Epidermal melanocyte (primary cell): ENCODE measurements at regions not wholly inside any gene's neighbourhood (a gene's known extent, or its start where the extent isn't known, plus 50 kb on each side); places are given as distances from the start of the nearest gene placed in this dataset.
"Not testable (repeated sequence)": the region's sequence is repeated elsewhere in the genome, so short reads cannot be mapped to it uniquely, and the experiment has no call there.

Source experiments
- DNase-seq: peaks from one replicate; pipeline ENCODE4 v3.0.0; 2011; ENCODE audit warnings: low spot score; ENCODE audit not compliant: insufficient read length

GRCh38 chr10:63915240-63915639 is 394.0 kb downstream of the REEP3 start:
- DNase-seq: no peak

- DNase-seq: no peak
These were observed 396.2 kb downstream of the REEP3 start for GRCh38 chr10:63917363-63917762.

GRCh38 chr10:63919575-63920279 is 398.5 kb downstream of the REEP3 start:
- no peak for DNase-seq

DNA sequence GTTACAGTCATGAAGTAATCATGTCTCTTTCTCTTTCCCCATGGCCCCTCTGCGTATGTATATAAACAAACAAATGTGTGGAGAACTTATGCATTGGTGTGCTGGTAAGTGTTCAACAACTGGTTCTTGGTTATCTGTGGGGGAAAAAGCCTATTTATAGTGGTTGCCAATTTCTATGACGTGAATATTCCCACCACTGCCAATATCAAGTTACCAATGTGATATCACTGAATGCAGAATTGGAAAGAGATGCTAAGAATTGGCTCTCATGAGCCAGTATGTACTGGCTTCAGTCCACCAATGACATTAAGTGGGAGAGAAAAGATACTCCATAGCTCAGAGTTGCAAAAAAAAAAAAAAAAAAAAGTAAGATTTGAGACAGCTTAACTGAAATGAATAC is 399.7 kb downstream of the REEP3 start:
- no peak for DNase-seq

DNA sequence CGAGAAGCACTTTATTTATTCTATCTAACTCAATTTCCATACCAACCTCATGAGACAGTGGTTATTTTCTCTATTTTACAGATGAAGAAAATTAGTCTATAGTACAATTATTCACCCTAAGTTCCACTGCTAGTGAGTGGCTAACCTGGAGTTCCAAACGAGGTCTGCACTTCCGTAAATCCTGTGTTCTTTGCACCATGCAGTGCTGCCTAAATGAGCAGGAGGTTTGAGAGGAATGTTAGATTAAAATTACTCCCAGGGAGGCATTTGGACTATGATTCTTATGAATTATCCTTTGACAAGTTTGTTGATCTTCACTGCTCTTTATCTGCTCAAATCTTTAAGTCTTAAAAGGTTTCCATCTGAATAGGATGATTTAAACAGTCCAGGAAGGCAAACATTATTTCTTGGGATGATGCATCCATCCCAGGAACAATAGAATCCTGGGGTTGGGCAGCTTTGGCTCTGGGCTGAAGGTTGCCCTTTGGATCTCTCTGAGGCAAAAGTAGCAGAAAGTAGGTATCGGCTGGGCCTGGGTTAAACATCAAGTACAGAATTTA is 400.8 kb downstream of the REEP3 start:
- no peak for DNase-seq

DNA sequence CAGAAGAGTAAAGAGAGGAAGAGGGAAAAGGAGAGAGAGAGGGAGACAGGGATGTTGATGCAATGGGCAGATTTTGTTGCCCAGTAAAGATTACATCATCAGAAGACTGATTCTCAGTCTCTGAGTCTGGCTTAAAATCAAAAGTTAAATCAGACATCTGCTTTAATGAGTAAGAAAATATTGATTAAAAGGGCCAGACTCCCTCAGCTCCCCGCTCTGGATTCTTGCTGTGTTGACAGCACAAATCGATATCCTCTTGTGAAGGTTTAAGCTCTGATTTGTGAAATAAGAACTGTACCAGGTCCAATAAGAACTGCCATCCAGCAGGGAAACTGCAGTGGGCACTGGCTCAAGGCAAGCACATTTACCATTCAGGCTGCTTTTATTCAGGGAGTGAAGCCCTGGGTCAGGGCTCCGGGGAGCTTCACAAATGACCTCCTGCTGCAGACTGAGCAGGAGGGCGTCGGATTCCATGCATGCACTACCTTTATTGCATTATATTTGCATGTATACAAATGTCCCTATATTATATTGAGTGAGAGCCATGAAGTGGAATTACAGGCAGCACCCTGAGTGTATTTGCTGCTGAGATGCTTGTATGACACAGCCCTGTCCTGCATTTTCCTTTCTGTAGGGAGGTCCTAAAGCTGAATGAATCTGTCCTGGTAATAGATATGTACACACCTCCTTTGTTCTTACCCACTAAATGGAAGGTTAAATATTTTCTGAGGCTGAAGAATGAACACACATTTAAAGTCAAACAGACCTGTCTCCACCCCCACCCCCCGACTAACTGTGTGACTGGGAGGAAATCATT is 401.5 kb downstream of the REEP3 start:
- no peak for DNase-seq

DNA sequence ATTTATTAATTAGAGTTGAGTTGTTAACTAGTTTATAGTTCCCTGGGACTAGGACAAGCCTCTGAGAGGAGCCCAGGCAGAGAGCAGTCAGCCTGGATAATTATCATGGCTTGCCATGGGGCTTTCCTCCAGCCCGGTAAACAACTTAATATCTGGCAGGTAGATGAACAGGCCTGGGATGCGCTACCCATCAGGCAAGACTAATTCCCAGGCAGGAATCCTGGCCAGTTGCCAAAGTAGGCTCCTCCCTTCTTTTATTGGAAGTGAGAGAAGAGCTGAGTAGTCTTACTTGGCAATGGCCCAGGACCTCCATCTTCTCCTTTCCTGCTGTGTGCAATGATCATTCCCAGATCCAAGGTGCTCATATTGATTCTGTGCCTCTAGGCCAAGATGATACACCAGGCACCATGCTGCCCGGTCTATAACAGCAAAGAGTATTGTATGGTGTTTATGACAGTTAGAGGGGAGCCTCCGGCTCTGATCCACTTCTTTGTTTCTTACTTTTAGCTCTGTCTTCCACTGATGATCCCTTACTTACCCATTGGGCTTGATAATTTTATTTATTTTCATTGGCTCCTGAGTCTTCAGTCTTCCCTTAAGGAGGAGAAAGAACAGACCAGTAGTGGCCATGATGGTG is 408.7 kb downstream of the REEP3 start:
- no peak for DNase-seq

DNA sequence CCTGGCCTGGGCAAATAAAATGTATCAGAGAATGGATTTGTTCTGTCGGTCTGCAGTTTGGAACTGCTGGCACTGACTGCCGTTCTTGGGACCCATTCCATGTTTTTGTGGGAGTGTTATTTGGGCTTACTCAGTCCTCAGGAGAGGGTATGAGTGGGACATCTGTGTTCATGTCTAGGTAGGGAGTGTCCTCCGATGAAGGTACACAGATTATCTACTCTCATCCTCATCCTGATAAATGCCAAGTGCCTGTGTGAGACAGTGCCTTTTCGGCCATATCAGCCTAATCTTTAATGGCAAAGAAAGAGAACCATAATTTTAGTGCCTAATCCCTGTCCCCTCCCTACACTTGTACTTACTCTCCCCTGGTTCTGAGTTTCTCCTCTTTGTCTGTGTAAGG is 409.4 kb downstream of the REEP3 start:
- DNase-seq: no peak

DNA sequence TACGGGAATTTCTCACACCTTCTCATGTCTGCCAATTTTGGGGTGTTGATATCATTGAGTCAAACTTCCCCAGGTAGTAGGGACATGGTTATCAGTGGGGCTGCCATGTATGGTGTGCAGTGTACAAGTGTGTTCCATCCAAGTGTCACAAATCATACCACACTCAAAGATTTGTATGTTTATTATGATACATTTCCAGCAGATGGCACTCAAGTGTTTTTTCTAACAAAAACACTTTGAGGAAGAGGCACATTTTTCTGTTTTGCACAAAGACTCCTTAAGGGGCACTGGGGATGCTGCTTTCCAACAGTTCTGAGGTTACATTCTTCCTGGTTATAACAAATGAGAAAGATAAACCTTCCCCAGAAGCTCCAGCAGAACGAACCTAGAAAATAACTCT is 414.5 kb downstream of the REEP3 start:
- no peak for DNase-seq

DNA sequence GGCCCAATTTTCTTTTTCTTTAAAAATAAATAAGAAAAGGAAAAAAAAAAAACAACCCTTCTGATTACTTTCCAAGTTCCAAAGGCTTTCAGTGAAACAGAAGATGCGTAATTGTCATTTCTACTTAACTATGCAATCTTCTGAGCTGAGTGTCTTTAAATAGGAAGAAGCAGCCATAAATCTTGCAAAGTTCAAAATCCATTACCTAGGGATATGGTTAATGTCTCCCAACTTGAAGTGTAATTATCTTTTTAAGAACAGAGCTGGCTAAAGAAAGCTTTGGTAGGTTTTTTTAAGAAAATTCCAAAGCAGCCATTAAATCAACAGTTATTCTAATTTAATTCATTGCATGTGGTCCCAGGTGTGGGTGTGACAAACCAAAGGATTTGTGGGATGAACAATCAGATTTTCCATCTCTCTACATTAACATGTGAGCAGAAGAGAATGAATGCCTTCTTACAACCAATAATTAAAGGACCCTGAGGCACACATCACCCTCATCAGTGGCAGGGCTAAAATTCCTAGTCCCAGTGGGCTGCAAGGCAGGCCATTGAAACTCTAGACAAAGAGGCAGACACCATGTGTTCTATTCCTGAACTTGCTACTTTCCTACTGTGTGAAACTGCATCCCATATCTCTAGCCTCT is 419.2 kb downstream of the REEP3 start:
- DNase-seq: no peak

DNA sequence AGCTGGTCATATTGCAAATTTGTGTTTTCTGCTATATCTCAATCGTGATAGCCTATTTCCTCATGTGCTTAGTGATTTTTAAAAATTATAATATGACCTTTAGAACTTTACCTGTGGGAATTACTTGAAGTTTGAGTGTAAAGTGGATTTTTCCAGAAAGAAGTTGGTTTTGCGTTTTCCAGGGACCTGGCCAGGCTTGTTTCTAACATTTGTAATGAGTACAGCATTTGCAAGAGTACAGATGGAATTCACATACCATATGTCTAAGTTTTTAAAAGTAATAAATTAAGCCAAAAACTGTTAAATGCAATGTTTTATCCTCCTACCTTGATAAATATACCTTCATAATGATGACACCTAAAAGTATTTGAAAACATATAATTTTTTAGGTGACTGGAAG is 443.2 kb downstream of the REEP3 start:
- no peak for DNase-seq

- DNase-seq: no peak
These were observed 444.6 kb downstream of the REEP3 start for GRCh38 chr10:63965846-63966245.

DNA sequence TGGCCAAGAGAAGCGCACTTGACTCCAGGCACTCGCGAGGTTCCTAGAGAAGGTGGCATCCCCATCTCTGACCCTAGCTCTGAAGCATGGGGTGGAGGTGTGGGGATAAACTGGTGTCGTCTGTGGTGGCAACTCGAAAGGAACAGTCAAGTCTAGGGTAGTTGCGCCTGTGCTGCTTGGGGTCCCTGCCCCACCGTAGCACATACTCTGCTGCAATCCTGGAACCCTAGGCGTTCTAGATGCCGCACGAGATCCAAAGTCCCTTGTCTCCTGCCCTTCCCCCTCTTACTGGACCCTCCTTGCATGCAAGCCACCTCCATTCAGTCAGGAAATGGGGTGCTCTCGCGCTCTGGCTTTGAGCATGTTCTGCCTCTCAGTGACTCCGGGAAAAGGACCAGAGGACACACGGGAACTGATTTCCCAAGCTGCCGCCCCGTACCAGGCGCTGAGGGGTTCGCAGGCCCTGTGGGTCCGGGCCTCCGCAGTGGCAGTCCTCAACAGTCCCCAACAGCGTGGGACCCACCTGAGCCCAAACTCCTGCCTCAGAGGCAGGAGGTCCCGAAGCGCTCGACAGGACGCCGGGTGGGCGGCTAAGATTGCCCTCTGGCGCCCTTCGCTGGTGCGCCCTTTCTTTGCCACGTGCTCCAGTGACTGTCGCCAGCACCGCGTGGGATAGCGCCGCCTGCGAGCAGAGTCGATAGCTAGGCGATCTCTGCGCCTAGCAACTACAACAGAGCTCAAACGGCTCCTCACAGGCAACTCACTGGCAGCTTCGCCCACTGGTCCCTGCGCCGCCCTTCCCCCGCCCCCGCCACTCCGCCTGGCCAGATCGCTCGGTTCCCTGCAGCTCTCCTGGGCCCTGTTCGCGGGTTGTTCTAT is 452.0 kb downstream of the REEP3 start:
- no peak for DNase-seq

DNA sequence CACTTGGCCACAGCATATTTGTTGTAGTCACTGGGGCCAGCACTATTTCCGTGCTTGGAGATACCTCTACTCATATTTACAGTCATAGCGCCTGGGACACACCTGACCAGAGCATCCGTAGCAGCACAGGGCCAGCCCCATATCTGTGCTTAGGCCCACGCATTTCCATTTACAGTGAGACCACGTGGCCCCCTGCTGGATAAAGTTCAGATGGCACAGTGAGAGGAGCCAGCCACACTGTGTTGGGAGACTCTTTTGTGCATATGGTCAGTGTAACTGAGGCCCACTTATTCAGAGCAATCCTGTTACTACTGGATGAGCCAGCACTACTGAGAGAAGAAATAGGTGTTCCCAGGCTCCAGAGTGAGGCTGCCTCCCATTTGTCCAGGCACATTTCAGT is 455.3 kb downstream of the REEP3 start:
- no peak for DNase-seq

- peak; percentile 61 for DNase-seq
These were observed 456.2 kb downstream of the REEP3 start for GRCh38 chr10:63977329-63977923.

DNA sequence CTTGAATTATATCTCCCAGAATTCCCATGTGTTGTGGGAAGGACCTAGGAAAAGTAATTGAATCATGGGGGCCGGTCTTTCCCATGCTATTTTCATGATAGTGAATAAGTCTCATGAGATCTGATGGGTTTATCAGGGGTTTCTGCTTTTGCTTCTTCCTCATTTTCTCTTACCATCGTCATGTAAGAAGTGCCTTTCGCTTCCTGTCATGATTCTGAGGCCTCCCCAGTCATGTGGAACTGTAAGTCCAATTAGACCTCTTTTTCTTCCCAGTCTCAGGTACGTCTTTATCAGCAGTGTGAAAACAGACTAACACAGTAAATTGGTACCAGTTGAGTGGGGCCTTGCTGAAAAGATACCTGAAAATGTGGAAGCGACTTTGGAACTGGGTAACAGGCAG is 459.7 kb downstream of the REEP3 start:
- DNase-seq: not testable (repeated sequence)

DNA sequence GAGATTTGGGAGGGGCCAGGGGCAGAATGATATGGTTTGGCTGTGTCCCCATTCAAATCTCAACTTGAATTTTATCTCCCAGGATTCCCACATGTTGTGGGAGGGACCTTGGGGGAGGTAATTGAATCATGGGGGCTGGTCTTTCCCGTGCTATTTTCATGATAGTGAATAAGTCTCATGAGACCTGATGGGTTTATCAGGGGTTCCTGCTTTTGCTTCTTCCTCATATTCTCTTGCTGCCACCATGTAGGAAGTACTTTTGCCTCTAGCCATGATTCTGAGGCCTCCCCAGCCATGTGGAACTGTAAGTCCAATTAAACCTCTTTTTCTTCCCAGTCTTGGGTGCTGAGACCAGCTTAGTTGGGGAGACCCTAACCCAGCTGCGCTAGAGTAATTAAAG is 462.9 kb downstream of the REEP3 start:
- DNase-seq: not testable (repeated sequence)

GRCh38 chr10:63986536-63986935 is 465.3 kb downstream of the REEP3 start:
- DNase-seq: no peak

DNA sequence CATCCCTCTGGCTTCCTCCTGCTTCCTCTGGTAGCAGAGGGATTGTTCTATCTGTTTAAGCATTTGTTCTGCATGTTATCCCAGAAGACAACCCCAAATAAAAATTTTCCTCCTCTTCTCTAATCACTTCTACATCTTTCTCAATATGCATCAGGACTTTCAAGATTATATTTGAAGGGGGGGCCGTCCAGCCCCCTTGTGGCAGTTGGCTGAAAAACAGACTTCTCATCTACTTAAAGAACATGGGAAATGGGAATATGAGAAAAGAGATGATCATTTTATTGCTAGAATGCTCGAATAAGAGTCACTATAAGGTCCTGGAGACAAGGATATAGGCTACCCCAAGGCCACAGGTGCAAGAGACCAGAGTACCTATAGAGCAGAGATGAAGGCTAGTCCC is 466.0 kb downstream of the REEP3 start:
- DNase-seq: no peak

DNA sequence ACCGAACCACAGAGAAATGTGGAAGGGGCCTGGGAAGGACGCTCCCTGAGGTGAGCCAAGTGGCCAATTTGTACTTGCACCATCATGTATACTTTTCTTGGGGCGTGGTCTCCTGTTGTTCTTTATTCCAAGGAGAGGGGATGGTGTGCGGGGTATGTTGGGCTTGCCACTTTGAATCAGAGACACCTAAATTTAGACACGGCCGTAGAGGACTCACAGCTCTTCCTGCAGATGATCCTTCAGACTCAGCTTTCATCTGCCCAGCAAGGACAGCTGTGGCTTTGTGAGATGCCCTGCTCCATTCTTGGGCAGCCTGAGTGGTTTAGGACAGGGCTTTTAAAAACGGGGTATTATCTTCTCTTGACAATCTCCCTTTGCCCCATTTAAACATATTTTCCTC is 473.2 kb downstream of the REEP3 start:
- DNase-seq: no peak
